HCT116 (cell line): ENCODE measurements at regions not wholly inside any gene's neighbourhood (a gene's known extent, or its start where the extent isn't known, plus 50 kb on each side); places are given as distances from the start of the nearest gene placed in this dataset.

Experiments
- ATAC-seq: fragments of 200-7000 bp; cut with Tn5 transposase; 2 replicates; pipeline ENCODE4 v1.9.1; 2020; ENCODE audit warnings: mild to moderate bottlenecking, moderate library complexity
- BruUV-seq: library from RNA; stranded (reverse); fragments of 400-500 nt; replicated peaks from 2 replicates; lab custom pipeline; 2021; lab: Mats Ljungman, UMichigan
- CTCF ChIA-PET: fragments of 300-600 bp; sonication (Branson Sonifier 250); formaldehyde crosslinking; loops from one replicate; lab custom pipeline; 2021; ENCODE audit warnings: antibody characterized with exemption; lab: Charles Lee
- POLR2A ChIA-PET: fragments of 300-600, 350-600 bp; sonication (Branson Sonifier 250); formaldehyde crosslinking; loops from one replicate; lab custom pipeline; 2021; ENCODE audit warnings: antibody characterized with exemption; lab: Charles Lee
- RAD21 ChIA-PET, 2 experiments: fragments of 300-600 bp; sonication (Branson Sonifier 250); formaldehyde crosslinking; loops; one replicate each; lab custom pipeline; 2023; ENCODE audit warnings: low total read pairs in 2 of 2; ENCODE audit not compliant: uncharacterized antibody in 2 of 2, unreplicated experiment in 2 of 2, low non-redundant PET in 1 of 2; lab: Charles Lee
- DNase-seq: peaks from one replicate; pipeline ENCODE4 v3.0.0-alpha.2; 2010; ENCODE audit warnings: low read depth, low spot score
- H2AFZ ChIP-seq: fragments of 200-600 bp; shearing (Covaris generic), sonication (generic); 2 replicates; pipeline ENCODE4 v1.6.1; 2017; ENCODE audit warnings: low read depth, mixed run types, mixed read lengths, antibody characterized with exemption, low read length; ENCODE audit not compliant: poor library complexity, severe bottlenecking
- H3K27ac ChIP-seq: 2 replicates; pipeline ENCODE4 v1.5.1; 2012; ENCODE audit warnings: low read depth, low read length
- H3K27me3 ChIP-seq: fragments of 200-600 bp; sonication (generic); 2 replicates; pipeline ENCODE4 v1.6.1; 2016; ENCODE audit warnings: mixed run types, low read length, mixed read lengths; ENCODE audit not compliant: insufficient read depth
- H3K36me3 ChIP-seq, 2 experiments: fragments of 200-500 bp in 1 of 2; fragments of 200-600 bp in 1 of 2; sonication (Bioruptor generic) in 1 of 2; sonication (generic) in 1 of 2; 2 replicates each; pipeline versions ENCODE4 v1.5.1 to v1.6.1; 2014 to 2016; ENCODE audit warnings: low read length in 2 of 2, inconsistent platforms in 1 of 2, mixed read lengths in 1 of 2, mixed run types in 1 of 2; ENCODE audit not compliant: insufficient read depth in 2 of 2, control insufficient read depth in 1 of 2
- H3K4me1 ChIP-seq, 2 experiments: fragments of 200-600 bp in 1 of 2; sonication (generic) in 1 of 2; 2 replicates each; pipeline versions ENCODE4 v1.5.1 to v1.6.1; 2012 to 2017; ENCODE audit warnings: low read length in 2 of 2, inconsistent platforms in 1 of 2, mild to moderate bottlenecking in 1 of 2, mixed read lengths in 1 of 2, mixed run types in 1 of 2, moderate library complexity in 1 of 2; ENCODE audit not compliant: insufficient read depth in 2 of 2, control insufficient read depth in 1 of 2
- H3K4me2 ChIP-seq: fragments of 200-600 bp; sonication (generic); 2 replicates; pipeline ENCODE4 v1.6.1; 2017; ENCODE audit warnings: mixed run types, low read length, mixed read lengths
- H3K4me3 ChIP-seq, 2 experiments: fragments of 200-600 bp in 1 of 2; sonication (generic) in 1 of 2; replicated peaks in 1 of 2; 2 replicates each; pipeline ENCODE4 v1.5.1; 2011 to 2016; ENCODE audit warnings: low read length in 2 of 2, control low read depth in 1 of 2, low read depth in 1 of 2, mild to moderate bottlenecking in 1 of 2, mixed read lengths in 1 of 2, mixed run types in 1 of 2
- H3K79me2 ChIP-seq: fragments of 200-600 bp; sonication (generic); 2 replicates; pipeline ENCODE4 v1.6.1; 2017; ENCODE audit warnings: mild to moderate bottlenecking, mixed run types, low read length, moderate library complexity, mixed read lengths; ENCODE audit not compliant: insufficient read depth
- H3K9ac ChIP-seq: fragments of 200-600 bp; sonication (generic); 2 replicates; pipeline ENCODE4 v1.6.1; 2016; ENCODE audit warnings: low read length, mixed read lengths
- H3K9me2 ChIP-seq: fragments of 200-600 bp; sonication (generic), shearing (Covaris generic); 2 replicates; pipeline ENCODE4 v1.6.1; 2017; ENCODE audit warnings: mixed run types, mild to moderate bottlenecking, moderate library complexity; ENCODE audit not compliant: insufficient read depth
- H3K9me3 ChIP-seq, 2 experiments: fragments of 200-500 bp in 1 of 2; fragments of 200-600 bp in 1 of 2; sonication (Bioruptor generic) in 1 of 2; sonication (generic) in 1 of 2; 2 replicates each; pipeline ENCODE4 v1.6.1; 2014 to 2017; ENCODE audit warnings: low read length in 2 of 2, mixed read lengths in 2 of 2, inconsistent platforms in 1 of 2, low read depth in 1 of 2, mild to moderate bottlenecking in 1 of 2, mixed run types in 1 of 2, moderate library complexity in 1 of 2; ENCODE audit not compliant: control insufficient read depth in 1 of 2, insufficient read depth in 1 of 2
- H4K20me1 ChIP-seq: fragments of 200-600 bp; sonication (generic), shearing (Covaris generic); 2 replicates; pipeline ENCODE4 v1.6.1; 2017; ENCODE audit warnings: mixed run types, mild to moderate bottlenecking, moderate library complexity; ENCODE audit not compliant: insufficient read depth
- CBX3 ChIP-seq: IDR thresholded peaks from 2 replicates; pipeline ENCODE4 v1.6.1; 2012; ENCODE audit warnings: low read depth
- CEBPB ChIP-seq: IDR thresholded peaks from 2 replicates; pipeline ENCODE4 v1.6.1; 2012; ENCODE audit warnings: low read depth
- CTCF ChIP-seq, 3 experiments: fragments of 200-600 bp in 1 of 3; sonication (generic) in 1 of 3; IDR thresholded peaks in 2 of 3; conservative IDR thresholded peaks in 1 of 3; 2 replicates each; pipeline ENCODE4 v1.5.1; 2012 to 2017; ENCODE audit warnings: low read depth in 2 of 3, low read length in 2 of 3, antibody characterized with exemption in 1 of 3, borderline replicate concordance in 1 of 3, control low read depth in 1 of 3, mild to moderate bottlenecking in 1 of 3, mixed read lengths in 1 of 3, mixed run types in 1 of 3, moderate library complexity in 1 of 3; ENCODE audit not compliant: insufficient read depth in 1 of 3
- EZH2 ChIP-seq: fragments of 200-600 bp; sonication (generic); IDR thresholded peaks from 2 replicates; pipeline ENCODE4 v1.6.1; 2017; ENCODE audit warnings: antibody characterized with exemption, mixed run types
- EZH2phosphoT487 ChIP-seq: fragments of 200-600 bp; IDR thresholded peaks from 2 replicates; pipeline ENCODE4 v1.6.1; 2018; ENCODE audit warnings: antibody characterized with exemption, borderline replicate concordance
- FOSL1 ChIP-seq: IDR thresholded peaks from 2 replicates; pipeline ENCODE4 v1.6.1; 2012; ENCODE audit warnings: low read depth
- JUND ChIP-seq: IDR thresholded peaks from 2 replicates; pipeline ENCODE4 v1.6.1; 2012
- POLR2AphosphoS5 ChIP-seq: IDR thresholded peaks from 2 replicates; pipeline ENCODE4 v1.6.1; 2011; ENCODE audit warnings: mild to moderate bottlenecking, low read depth, low read length, moderate library complexity
- REST ChIP-seq: IDR thresholded peaks from 2 replicates; pipeline ENCODE4 v1.6.1; 2012; ENCODE audit warnings: low read depth
- SIN3A ChIP-seq: IDR thresholded peaks from 2 replicates; pipeline ENCODE4 v1.6.1; 2012; ENCODE audit warnings: low read depth
- SP1 ChIP-seq: IDR thresholded peaks from 2 replicates; pipeline ENCODE4 v1.6.1; 2012; ENCODE audit warnings: low read depth
- SRF ChIP-seq: IDR thresholded peaks from 2 replicates; pipeline ENCODE4 v1.6.1; 2012; ENCODE audit warnings: low read depth
- TCF7L2 ChIP-seq: IDR thresholded peaks from 2 replicates; pipeline ENCODE4 v1.7.0; 2011; ENCODE audit warnings: borderline replicate concordance, inconsistent platforms; ENCODE audit not compliant: insufficient read depth, insufficient read length; ENCODE audit errors: extremely low read depth
- YY1 ChIP-seq: IDR thresholded peaks from 2 replicates; pipeline ENCODE4 v1.6.1; 2011; ENCODE audit warnings: low read length, low read depth, moderate library complexity, mild to moderate bottlenecking; ENCODE audit not compliant: insufficient replicate concordance; ENCODE audit errors: extremely low read depth
- ZNF274 ChIP-seq: fragments of 200-500 bp; sonication (Bioruptor generic); IDR thresholded peaks from 2 replicates; pipeline ENCODE4 v1.6.1; 2014; ENCODE audit warnings: mild to moderate bottlenecking, low read depth, low read length, inconsistent platforms
- intact Hi-C: fragments of 100-400 bp; cut with micrococcal nuclease; formaldehyde crosslinking; loops from 2 replicates; pipeline ENCODE4 v1.10.0; 2022
- TF ChIP-seq, protein P1 (sequence below): IDR thresholded peaks from 2 replicates; pipeline ENCODE4 v1.6.1; 2012
- TF ChIP-seq, protein P2 (sequence below): IDR thresholded peaks from 2 replicates; pipeline ENCODE4 v1.6.1; 2012

GRCh38 chr4:114304567-114304966 lies 294.0 kb upstream of the UGT8 start:
- Histone ChIP-seq H3K4me1 (no peaks in the 10 kb centered on the region), H3K9ac (no peak overlapping the region), H4K20me1 (no peaks in the 10 kb centered on the region), H3K4me2 (no peak overlapping the region), H2AFZ (no peak overlapping the region), H3K79me2 (no peaks in the 10 kb centered on the region), H3K36me3 (no peaks in the 10 kb centered on the region), H3K27me3 (no peaks in the 10 kb centered on the region), H3K9me3 (no peaks in the 10 kb centered on the region), H3K27ac (no peak overlapping the region), H3K9me2 (no peaks in the 10 kb centered on the region), H3K4me3 (no peak overlapping the region)
- no peak for ATAC-seq
- DNase-seq: no peak
- ChIA-PET RAD21 (no interaction called here), CTCF (no interaction called here), POLR2A (no interaction called here)
- TF ChIP-seq ZNF274 (no peak), JUND (no peak)
- BruUV-seq: no TSS peak
- intact Hi-C loops: no loop called here

- no peak for ATAC-seq
- ChIA-PET CTCF (no interaction called here), POLR2A (no interaction called here), RAD21 (no interaction called here)
- Histone ChIP-seq H3K9me3 (no peaks in the 10 kb centered on the region), H3K27me3 (no peaks in the 10 kb centered on the region), H3K27ac (no peak overlapping the region), H3K4me2 (no peak overlapping the region), H3K9ac (no peak overlapping the region), H2AFZ (no peak overlapping the region), H3K9me2 (no peaks in the 10 kb centered on the region), H3K4me3 (no peak overlapping the region), H3K4me1 (no peaks in the 10 kb centered on the region), H3K79me2 (no peaks in the 10 kb centered on the region), H4K20me1 (no peaks in the 10 kb centered on the region), H3K36me3 (no peaks in the 10 kb centered on the region)
- no peak for TF ChIP-seq REST
- TF ChIP-seq TCF7L2: no peak
- TF ChIP-seq POLR2AphosphoS5: no peak
- TF ChIP-seq EZH2: no peak
- TF ChIP-seq SRF: no peak
- TF ChIP-seq FOSL1: no peak
- TF ChIP-seq SIN3A: no peak
- TF ChIP-seq SP1: no peak
- no peak for TF ChIP-seq CTCF (IDR thresholded peaks at IDR 0.05 in 2 of 3, conservative IDR thresholded peaks at IDR 0.05 in 1 of 3; ENCODE audit: borderline replicate concordance in 1 of 3, insufficient read depth in 1 of 3, low read depth in 2 of 3, low read length in 2 of 3)
- TF ChIP-seq, protein P1, sequence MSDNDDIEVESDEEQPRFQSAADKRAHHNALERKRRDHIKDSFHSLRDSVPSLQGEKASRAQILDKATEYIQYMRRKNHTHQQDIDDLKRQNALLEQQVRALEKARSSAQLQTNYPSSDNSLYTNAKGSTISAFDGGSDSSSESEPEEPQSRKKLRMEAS: no peak
- no peak for TF ChIP-seq CEBPB
- TF ChIP-seq YY1: no peak
- TF ChIP-seq CBX3: no peak
- no peak for TF ChIP-seq EZH2phosphoT487
- TF ChIP-seq, protein P2, sequence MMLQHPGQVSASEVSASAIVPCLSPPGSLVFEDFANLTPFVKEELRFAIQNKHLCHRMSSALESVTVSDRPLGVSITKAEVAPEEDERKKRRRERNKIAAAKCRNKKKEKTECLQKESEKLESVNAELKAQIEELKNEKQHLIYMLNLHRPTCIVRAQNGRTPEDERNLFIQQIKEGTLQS: no peak
- no TSS peak for BruUV-seq
- DNase-seq: no peak
- intact Hi-C loops: no loop called here
Observed at GRCh38 chr4:114306946-114307345, 291.7 kb upstream of the UGT8 start.
